Osteocyte (in vitro differentiated cells): ENCODE measurements at regions not wholly inside any gene's neighbourhood (a gene's known extent, or its start where the extent isn't known, plus 50 kb on each side); places are given as distances from the start of the nearest gene placed in this dataset.
A peak's percentile ranks its signal among the peaks of the same experiment; 100 is the strongest.

Experiments used
- DNase-seq: peaks from one replicate; pipeline ENCODE4 v3.0.0; 2021; ENCODE audit warnings: mixed read lengths; ENCODE audit not compliant: unreplicated experiment; ENCODE audit errors: extremely low spot score
- H3K27ac Mint-ChIP-seq: one replicate; pipeline ENCODE4 v1.8.0; 2021; ENCODE audit warnings: mild to moderate bottlenecking, mixed read lengths; ENCODE audit not compliant: unreplicated experiment
- H3K27me3 Mint-ChIP-seq: one replicate; pipeline ENCODE4 v1.8.0; 2021; ENCODE audit warnings: mixed read lengths; ENCODE audit not compliant: unreplicated experiment
- H3K36me3 Mint-ChIP-seq: one replicate; pipeline ENCODE4 v1.8.0; 2021; ENCODE audit warnings: mixed read lengths; ENCODE audit not compliant: unreplicated experiment
- H3K4me1 Mint-ChIP-seq: one replicate; pipeline ENCODE4 v1.8.0; 2021; ENCODE audit warnings: mixed read lengths; ENCODE audit not compliant: unreplicated experiment
- H3K4me3 Mint-ChIP-seq: one replicate; pipeline ENCODE4 v1.8.0; 2021; ENCODE audit warnings: mild to moderate bottlenecking, moderate library complexity, mixed read lengths; ENCODE audit not compliant: unreplicated experiment
- H3K9me3 Mint-ChIP-seq: one replicate; pipeline ENCODE4 v1.8.0; 2021; ENCODE audit warnings: mixed read lengths; ENCODE audit not compliant: unreplicated experiment
- TF ChIP-seq, protein P1 (sequence below): fragments of 200-600 bp; sonication (generic); IDR thresholded peaks from 2 replicates; pipeline ENCODE4 v1.5.0; 2021; ENCODE audit warnings: antibody characterized with exemption, mild to moderate bottlenecking, moderate library complexity

DNA sequence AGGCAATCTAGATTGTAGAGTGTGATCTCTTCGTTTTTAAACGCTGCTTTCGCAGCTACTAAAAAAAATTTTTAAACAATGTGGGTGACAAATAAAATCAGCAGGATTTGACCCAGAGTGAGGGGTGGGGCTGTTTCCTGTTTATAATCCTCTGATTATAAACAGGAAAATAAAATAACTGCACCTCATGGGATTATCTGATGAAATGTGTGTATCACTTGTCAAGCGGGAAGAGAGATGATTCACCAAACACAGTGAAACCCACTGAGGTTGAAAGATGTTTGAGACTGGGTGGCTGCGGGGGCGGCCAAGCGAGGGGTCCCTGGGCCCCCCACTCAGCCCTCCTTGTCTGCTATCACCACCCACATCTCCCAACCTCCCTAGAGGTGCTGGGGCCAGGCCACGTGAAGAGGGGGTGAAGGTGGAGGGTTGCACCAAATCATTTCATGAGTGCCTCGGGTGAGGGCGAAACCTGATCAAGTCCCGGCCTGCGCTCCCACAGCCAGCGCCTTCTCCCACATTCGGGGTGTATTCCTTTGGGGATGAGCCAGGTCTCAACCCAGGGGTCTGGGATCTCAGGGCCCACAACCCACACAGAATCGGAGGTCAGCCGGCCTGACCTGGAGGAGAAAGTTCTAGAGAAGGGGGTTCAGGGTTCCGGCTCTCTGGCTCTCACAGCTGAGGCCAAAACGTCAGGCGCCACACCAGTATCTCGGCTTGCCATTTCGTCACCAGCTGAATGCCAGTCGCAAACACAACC, 212.5 kb downstream of the BMP7 start:
- no peak for DNase-seq
- H3K36me3 Mint-ChIP-seq = no peaks in the 10 kb centered on the region
- H3K27me3 Mint-ChIP-seq = no peaks in the 10 kb centered on the region
- H3K4me1 Mint-ChIP-seq = peaks cover 44% of the 10 kb centered on the region
- peak overlapping the region; percentile 35 for H3K4me3 Mint-ChIP-seq
- no peaks in the 10 kb centered on the region for H3K9me3 Mint-ChIP-seq
- TF ChIP-seq, protein P1, sequence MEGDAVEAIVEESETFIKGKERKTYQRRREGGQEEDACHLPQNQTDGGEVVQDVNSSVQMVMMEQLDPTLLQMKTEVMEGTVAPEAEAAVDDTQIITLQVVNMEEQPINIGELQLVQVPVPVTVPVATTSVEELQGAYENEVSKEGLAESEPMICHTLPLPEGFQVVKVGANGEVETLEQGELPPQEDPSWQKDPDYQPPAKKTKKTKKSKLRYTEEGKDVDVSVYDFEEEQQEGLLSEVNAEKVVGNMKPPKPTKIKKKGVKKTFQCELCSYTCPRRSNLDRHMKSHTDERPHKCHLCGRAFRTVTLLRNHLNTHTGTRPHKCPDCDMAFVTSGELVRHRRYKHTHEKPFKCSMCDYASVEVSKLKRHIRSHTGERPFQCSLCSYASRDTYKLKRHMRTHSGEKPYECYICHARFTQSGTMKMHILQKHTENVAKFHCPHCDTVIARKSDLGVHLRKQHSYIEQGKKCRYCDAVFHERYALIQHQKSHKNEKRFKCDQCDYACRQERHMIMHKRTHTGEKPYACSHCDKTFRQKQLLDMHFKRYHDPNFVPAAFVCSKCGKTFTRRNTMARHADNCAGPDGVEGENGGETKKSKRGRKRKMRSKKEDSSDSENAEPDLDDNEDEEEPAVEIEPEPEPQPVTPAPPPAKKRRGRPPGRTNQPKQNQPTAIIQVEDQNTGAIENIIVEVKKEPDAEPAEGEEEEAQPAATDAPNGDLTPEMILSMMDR = no peak
- H3K27ac Mint-ChIP-seq = peak overlapping the region; percentile 91

GRCh38 chr20:57055345-57055744, 211.1 kb downstream of the BMP7 start:
- no peaks in the 10 kb centered on the region for H3K27me3 Mint-ChIP-seq
- no peaks in the 10 kb centered on the region for H3K36me3 Mint-ChIP-seq
- peaks cover 49% of the 10 kb centered on the region for H3K4me1 Mint-ChIP-seq
- DNase-seq = no peak
- TF ChIP-seq, protein P1 = no peak
- H3K4me3 Mint-ChIP-seq = no peak overlapping the region
- no peaks in the 10 kb centered on the region for H3K9me3 Mint-ChIP-seq
- H3K27ac Mint-ChIP-seq = peak overlapping the region; percentile 91

- Mint-ChIP-seq H3K4me1 (peaks cover 61% of the 10 kb centered on the region), H3K9me3 (no peaks in the 10 kb centered on the region), H3K27ac (peak overlapping the region; percentile 56), H3K4me3 (no peak overlapping the region), H3K36me3 (no peaks in the 10 kb centered on the region), H3K27me3 (no peaks in the 10 kb centered on the region)
- no peak for DNase-seq
- TF ChIP-seq, protein P1 = no peak
Observed at GRCh38 chr20:57056651-57057050, 209.8 kb downstream of the BMP7 start.

GRCh38 chr20:57059055-57059596, 207.3 kb downstream of the BMP7 start:
- no peak for DNase-seq
- Mint-ChIP-seq H3K36me3 (no peaks in the 10 kb centered on the region), H3K4me1 (peaks cover 57% of the 10 kb centered on the region), H3K9me3 (no peaks in the 10 kb centered on the region), H3K27me3 (no peaks in the 10 kb centered on the region), H3K27ac (no peak overlapping the region), H3K4me3 (no peak overlapping the region)
- TF ChIP-seq, protein P1 = no peak

DNA sequence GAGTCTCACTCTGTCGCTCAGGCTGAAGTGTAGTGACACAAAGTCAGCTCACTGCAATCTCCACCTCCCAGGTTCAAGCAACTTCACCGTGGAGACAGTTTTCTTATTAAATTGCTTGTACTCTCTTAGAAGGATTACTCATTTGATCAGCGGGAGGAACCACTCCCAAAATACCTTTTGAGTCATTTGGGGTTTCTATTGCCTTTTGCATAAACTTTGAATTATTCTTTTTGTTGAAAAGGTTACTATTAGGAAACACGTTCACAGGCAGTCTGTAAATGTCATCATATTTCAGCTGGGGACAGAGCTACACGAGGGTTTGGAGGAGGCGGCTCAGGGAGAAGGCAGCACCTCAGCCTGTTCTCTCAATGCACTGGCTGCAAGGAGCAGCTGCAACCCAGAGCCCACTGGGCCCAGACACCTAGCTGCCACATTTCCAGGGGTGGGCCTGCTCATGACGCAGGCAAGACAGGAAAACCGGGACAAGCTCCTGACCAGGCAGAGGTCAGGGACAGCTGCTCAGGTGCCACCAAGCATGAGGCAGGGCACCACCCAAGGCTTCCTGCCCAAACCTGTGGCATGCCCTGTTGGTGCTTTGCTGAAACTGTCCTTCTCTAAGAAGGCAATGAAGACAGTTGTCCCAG, 205.9 kb downstream of the BMP7 start:
- Mint-ChIP-seq H3K36me3 (no peaks in the 10 kb centered on the region), H3K4me1 (peaks cover 53% of the 10 kb centered on the region), H3K4me3 (no peak overlapping the region), H3K9me3 (no peaks in the 10 kb centered on the region), H3K27ac (no peak overlapping the region), H3K27me3 (no peaks in the 10 kb centered on the region)
- TF ChIP-seq, protein P1 = no peak
- DNase-seq = no peak
